HG03280 (cell line): ENCODE measurements at regions not wholly inside any gene's neighbourhood (a gene's known extent, or its start where the extent isn't known, plus 50 kb on each side); places are given as distances from the start of the nearest gene placed in this dataset.

Source experiments
- ATAC-seq: cut with Tn5 transposase; IDR thresholded peaks from one replicate; pipeline ENCODE4 v1.9.1; 2021; ENCODE audit warnings: mild to moderate bottlenecking, moderate library complexity; ENCODE audit not compliant: unreplicated experiment

DNA sequence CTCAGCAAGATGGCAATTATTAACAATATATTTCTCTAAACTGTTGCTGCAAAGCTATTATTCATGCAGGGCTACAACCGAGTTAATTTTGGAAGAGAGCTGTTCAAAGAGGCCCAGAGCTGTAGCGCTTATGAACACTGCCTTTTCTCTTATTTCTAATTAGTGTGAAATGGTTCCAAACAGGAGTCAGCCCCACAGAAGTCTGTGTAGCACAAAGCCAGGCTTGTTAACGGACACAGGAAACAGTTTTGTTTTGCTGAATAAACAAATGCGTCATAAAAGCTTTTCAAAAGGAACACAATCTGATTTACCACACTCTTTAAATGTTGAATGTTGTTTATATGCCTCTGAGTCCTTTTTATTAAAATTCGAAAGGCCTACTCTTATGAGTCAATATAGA, 396.5 kb downstream of the ANXA1 start:
- ATAC-seq, result no peak

- no peak for ATAC-seq
Observed at GRCh38 chr9:73549991-73550390, 398.3 kb downstream of the ANXA1 start.

GRCh38 chr9:73553295-73553694, 401.6 kb downstream of the ANXA1 start:
- no peak for ATAC-seq

DNA sequence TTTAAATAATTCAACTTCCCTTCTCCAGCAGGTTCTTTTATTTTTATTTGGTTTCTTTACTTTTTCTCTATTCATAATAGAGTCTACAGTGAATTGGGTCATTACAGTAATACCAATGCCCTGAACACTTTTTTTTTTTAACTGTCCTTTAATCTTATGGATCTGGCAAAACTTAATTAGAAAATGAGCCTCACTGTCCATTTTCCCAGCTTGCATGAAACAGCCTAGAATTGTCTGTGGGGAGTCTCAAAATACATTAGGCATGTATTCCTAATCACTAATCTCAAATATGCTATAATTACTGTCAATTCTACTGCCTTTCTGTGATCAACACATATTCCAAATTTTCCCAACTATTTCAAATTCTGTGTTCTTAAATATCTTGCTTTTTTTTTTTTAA, 406.8 kb downstream of the ANXA1 start:
- ATAC-seq, result no peak

- ATAC-seq, result no peak
Observed at GRCh38 chr9:73565026-73565425, 413.4 kb downstream of the ANXA1 start.

GRCh38 chr9:73565833-73566465, 414.3 kb downstream of the ANXA1 start:
- ATAC-seq, result no peak

DNA sequence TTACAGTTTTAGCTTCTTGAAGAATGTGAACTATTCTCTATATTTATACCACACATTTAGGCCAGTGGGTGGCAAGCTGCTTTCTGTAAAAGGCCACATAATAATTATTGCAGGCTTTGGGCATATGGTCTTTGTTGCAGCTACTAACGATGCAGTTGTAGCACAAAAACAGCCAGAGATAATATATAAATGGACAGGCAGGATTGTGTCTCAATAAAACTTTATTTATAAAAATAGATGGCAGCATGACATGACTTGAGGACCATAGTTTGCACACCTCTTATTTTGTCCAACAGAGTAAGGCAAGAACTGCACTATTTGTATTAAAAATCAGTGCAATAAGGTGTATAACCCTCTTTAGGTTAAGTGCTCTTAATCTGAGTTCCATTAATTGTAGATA, 415.0 kb downstream of the ANXA1 start:
- no peak for ATAC-seq

- no peak for ATAC-seq
Observed at GRCh38 chr9:73573235-73573634, 421.6 kb downstream of the ANXA1 start.

GRCh38 chr9:73575101-73576060, 423.7 kb downstream of the ANXA1 start:
- no peak for ATAC-seq

- no peak for ATAC-seq
Observed at GRCh38 chr9:73577848-73578247, 426.2 kb downstream of the ANXA1 start.

DNA sequence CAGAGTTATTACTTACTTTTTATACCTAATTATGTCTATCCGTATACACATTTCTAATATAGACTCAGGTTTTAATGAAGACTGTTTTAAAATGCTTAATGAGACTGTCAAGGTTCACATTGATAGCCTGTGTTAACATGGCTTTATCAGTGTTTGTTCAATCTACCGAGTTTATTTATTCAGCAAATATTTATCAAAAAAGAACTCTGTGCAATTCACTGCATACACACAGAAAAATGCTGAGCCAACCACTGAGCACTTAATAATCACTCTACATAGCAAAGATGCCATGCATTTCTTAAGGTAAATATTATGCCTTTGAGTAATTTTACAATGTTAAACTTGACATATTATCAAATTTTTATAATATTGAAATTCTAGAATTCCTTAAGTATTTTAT, 428.2 kb downstream of the ANXA1 start:
- no peak for ATAC-seq

GRCh38 chr9:73583576-73583975, 431.9 kb downstream of the ANXA1 start:
- ATAC-seq, result no peak

DNA sequence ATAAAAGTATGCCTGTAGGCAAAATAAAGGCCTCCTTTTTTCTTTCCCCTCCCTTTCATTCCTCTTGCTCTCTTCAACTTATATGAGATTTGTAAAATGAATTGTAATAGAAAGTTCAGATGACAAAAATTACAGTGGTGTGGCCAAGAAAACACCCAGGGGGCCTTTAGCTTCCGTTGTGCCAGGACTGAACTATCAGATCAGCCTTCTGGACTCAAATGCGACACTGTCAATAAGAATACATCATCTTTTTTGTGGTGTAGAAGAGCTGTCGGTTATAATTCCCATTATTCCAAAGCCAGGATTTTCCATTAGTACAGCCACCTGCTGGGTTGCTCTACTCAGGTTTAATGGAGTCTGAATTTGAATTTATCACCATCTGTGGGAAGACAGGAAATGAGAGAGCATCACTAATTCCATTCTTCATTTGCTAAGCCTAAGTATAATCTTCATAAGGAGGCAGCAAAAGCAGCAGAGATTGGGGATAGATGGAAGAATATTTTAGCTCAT, 443.4 kb downstream of the ANXA1 start:
- ATAC-seq, result no peak

DNA sequence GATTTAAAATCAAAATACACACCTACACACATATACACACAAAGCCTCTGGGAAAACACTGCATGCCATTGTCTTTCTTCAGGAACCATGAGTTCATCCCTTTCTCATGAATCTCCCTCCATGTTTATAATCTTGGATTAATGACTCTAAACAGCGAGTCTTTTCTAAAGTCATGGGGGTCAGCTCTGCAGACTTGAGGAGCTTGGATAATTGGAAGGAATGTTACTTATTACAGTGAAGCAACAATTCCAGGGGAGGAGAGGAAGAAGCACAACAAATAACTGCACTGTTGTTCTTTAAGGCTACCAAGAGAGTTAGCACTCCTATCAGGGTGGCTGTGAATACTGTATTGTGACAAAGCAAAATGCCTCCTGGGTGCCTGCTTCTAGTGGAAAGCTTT, 444.7 kb downstream of the ANXA1 start:
- ATAC-seq, result no peak

GRCh38 chr9:73597039-73597438, 445.4 kb downstream of the ANXA1 start:
- no peak for ATAC-seq

DNA sequence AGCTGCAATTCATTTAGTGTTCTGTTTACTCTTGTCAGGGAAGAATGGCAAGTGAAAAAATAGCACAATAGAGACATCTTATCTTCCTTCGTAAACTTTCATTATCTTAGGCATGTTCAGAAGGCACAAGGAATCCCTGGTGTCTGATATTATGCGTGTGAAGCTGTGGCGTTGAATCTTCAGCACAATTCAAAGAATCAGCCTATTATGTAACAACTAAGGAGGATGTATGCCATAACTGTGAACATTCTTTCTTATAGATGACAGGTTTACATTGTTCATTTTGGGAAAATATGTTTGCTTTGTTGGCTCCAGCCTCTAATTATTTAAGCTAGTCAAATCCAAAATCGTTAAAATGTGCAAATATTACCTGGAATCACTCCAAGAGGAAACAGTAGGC, 446.1 kb downstream of the ANXA1 start:
- ATAC-seq, result no peak

DNA sequence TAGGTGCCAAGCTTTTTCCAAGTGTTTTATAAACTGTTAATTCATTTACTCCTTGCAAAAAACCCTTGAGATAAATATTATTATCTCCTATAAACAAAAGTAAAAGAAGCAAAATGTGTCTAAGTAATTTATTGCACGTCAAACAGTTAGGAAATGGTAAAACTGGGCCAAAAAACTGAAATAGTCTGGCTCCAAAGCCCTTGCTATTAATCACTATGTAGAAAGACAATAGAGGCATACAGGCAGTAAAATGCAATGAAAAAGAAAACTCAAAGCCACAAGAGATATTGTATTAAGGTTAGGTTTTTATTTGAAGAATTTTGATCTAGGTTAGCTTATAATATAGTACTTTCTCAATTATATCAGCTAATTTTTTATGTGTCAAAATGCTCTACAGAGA, 457.7 kb downstream of the ANXA1 start:
- no peak for ATAC-seq

GRCh38 chr9:73611032-73611431, 459.4 kb downstream of the ANXA1 start:
- no peak for ATAC-seq

DNA sequence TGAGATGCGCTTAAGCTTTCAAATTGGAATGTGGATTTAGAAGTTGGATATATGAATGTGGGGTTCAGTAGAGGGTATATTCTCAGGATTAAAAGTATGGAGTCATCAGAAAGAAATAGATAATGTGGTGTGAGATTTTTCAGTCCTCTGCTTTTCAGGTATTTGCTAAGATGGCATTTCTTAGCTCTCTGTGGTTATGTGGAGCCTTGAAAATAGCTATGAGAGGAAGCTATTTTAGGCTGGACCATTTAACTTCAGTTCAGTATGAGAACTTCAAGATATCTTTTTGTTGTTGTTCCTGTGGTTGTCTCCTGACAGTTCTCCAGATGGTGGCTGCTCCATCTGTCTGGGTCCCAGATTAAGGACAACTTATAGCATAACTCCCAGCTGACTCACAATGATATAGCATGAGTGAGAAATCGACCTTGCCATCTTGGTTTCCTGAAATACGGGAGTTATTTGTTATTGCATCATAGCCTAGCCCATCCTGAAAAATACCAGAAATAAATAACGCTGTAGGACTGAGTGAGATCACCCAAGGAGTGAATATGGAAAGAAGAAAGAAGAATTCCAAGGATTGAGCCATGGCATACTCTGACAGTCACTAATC, 461.5 kb downstream of the ANXA1 start:
- ATAC-seq, result no peak

GRCh38 chr9:73615557-73615956, 463.9 kb downstream of the ANXA1 start:
- ATAC-seq, result no peak

DNA sequence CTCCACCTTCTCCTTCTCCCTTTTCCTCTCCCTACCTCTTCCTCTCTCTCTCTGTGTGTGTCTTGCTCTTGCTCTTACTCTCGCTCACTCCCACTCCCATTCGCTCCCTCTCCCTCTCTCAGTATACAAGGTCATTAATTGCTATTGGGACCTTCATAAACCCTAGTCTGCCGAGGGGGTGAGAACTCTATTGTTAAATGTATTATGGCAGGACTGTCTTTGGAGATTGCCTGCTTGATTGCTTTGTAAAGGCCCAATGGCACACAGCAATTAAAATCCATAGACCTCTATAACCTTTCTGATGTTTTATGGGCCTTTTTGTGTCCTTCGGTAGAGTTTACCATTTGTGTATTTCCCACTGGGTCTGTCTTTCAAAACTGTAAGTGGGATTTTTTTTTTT, 465.9 kb downstream of the ANXA1 start:
- ATAC-seq, result no peak

DNA sequence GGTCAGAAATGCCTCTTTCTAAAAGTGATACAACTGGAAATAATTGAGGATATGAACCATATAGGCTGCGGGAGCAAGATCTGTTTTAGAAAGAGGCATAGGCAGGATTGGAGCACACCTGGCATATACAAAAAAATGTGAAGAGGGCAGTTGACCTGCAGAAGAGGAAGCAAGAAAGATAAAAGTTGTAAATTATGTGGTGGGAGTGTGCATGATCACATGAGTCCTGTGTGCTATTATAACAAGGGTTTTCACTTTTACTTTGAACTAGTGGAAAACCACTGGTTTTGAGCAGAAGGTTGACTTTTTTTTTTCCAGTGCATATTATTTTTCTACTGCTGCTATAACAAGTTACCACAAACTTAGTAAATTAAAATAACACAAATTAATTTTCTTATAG, 489.3 kb downstream of the ANXA1 start:
- peak; percentile 61 for ATAC-seq
